ENCODE measurements at regions not wholly inside any gene's neighbourhood (a gene's known extent, or its start where the extent isn't known, plus 50 kb on each side); places are given as distances from the start of the nearest gene placed in this dataset.

DNA sequence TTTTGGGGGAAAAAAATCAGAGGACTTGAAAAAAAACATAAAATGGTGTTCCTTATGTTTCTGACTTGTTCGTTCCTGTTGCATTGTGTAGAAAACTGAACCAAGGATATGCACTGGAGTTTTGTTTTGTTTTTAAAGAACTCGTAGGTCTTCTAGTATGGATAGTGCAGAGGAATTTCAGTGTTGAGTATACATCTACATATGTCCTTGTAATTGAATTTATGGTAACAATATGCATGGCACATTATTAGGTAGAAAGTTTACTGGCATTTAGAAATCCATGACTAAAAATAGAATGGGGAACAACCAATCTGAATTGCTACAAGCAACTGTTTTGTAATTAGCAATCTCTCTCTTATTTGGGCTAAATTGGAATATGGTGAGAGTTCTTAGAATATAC is 188.3 kb upstream of the ZRANB2 start:
- DNase-seq (ENCODE audit: low read depth): no peak
- TF ChIP-seq, protein P1, sequence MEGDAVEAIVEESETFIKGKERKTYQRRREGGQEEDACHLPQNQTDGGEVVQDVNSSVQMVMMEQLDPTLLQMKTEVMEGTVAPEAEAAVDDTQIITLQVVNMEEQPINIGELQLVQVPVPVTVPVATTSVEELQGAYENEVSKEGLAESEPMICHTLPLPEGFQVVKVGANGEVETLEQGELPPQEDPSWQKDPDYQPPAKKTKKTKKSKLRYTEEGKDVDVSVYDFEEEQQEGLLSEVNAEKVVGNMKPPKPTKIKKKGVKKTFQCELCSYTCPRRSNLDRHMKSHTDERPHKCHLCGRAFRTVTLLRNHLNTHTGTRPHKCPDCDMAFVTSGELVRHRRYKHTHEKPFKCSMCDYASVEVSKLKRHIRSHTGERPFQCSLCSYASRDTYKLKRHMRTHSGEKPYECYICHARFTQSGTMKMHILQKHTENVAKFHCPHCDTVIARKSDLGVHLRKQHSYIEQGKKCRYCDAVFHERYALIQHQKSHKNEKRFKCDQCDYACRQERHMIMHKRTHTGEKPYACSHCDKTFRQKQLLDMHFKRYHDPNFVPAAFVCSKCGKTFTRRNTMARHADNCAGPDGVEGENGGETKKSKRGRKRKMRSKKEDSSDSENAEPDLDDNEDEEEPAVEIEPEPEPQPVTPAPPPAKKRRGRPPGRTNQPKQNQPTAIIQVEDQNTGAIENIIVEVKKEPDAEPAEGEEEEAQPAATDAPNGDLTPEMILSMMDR (IDR thresholded peaks at IDR 0.05; ENCODE audit: insufficient read depth, low read depth, low read length, missing control alignments): no peak
- no peak overlapping the region for H3K4me3 ChIP-seq (ENCODE audit: low read depth, low read length)

DNA sequence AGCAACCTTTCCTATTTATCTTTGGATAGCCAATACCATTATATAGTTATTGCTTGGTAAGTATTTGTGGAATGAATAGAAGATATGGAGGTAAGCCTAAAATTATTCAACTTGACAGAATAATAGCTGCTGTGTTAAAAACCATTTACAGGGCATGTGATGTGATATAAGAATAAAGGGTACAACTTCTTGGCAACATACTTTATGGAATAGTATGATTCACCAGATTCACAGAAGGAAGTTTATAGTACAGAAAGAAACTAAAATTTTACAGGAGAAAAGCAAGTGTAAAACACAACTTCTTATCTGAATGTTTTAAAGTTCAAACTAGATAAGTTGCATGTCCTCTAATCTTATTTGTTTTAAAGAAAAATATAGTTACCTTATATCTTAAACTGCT is 186.4 kb upstream of the ZRANB2 start:
- TF ChIP-seq, protein P1 (IDR thresholded peaks at IDR 0.05; ENCODE audit: insufficient read depth, low read depth, low read length, missing control alignments): no peak
- no peak overlapping the region for H3K4me3 ChIP-seq (ENCODE audit: low read depth, low read length)
- no peak for DNase-seq (ENCODE audit: low read depth)

DNA sequence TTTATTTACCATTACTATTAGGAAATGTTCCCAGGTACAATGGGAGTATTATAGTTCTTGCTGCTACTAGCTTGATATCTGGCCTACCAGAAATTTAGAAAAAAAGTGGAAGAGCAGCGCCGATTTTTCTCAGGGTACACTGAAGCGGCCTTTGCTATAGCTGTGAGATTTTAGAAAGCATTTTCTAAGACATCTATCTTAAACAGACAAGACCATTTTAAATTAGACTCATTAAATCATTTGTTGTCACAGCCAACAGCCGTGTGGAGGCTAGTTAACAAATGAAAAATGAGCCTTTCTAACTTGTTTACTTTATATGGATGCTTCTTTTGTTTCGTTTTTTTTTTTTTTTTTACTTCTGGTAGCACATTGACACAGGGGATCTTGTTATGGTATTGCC is 183.2 kb upstream of the ZRANB2 start:
- TF ChIP-seq, protein P1 (IDR thresholded peaks at IDR 0.05; ENCODE audit: insufficient read depth, low read depth, low read length, missing control alignments): no peak
- H3K4me3 ChIP-seq (ENCODE audit: low read depth, low read length): no peak overlapping the region
- no peak for DNase-seq (ENCODE audit: low read depth)

DNA sequence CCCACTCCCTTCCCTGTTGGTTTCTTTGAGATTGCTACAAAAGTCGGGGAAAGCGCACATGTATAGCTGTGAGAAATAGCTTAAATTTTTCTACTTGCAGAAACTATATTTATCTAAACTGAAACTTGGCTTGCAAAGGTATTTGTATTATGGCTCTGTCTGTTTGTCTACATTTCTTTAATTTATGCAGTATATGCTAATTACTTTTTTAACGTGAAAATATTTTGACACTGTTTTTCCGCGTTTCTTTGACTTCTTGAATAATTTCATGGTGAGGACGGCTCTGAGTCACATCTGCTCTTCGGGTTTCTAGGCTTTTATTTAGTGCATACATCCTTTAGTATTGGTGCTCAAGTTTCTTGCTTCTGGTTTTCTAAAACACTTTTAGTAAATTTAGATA is 182.1 kb upstream of the ZRANB2 start:
- no peak for DNase-seq (ENCODE audit: low read depth)
- TF ChIP-seq, protein P1 (IDR thresholded peaks at IDR 0.05; ENCODE audit: insufficient read depth, low read depth, low read length, missing control alignments): no peak
- no peak overlapping the region for H3K4me3 ChIP-seq (ENCODE audit: low read depth, low read length)

DNA sequence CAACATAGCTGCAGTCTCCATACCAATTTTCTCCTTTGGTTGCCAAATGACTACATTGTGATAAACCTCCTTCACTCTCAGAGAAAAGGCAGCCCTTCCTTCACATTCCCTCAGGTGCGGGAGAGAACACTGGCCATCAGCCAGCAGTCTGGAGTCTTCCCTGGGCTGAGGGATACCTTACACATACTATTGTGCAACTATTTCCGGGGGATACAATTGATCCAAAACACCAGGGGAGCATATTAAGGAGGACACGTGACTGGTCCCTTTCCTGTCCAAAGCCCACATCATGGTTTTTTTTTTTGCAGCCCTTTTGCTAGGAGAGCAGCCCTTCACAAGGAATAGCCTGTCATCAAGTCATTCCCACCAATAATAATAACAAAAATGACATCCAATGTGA is 172.1 kb upstream of the ZRANB2 start:
- no peak overlapping the region for H3K4me3 ChIP-seq (ENCODE audit: low read depth, low read length)
- TF ChIP-seq, protein P1 (IDR thresholded peaks at IDR 0.05; ENCODE audit: insufficient read depth, low read depth, low read length, missing control alignments): no peak
- DNase-seq (ENCODE audit: low read depth): no peak

DNA sequence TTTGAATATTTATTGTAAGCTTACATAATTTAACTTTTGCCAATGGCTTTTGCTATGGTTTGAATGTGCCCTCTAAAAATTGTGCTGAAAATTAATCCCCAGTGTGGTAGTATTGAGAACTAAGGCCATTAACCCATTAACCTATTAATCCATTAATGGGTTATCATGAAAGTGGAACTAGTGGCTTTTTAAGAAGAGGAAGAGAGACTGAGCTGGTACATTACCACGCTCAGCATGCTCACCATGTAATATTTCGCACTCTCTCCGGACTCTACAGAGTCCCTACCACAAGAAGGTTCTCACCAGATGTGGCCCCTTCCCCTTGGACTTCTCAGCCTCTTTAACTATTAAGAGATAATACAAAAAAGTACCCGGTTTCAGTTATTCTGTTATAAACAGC is 164.4 kb upstream of the ZRANB2 start:
- no peak overlapping the region for H3K4me3 ChIP-seq (ENCODE audit: low read depth, low read length)
- TF ChIP-seq, protein P1 (IDR thresholded peaks at IDR 0.05; ENCODE audit: insufficient read depth, low read depth, low read length, missing control alignments): no peak
- DNase-seq (ENCODE audit: low read depth): no peak

DNA sequence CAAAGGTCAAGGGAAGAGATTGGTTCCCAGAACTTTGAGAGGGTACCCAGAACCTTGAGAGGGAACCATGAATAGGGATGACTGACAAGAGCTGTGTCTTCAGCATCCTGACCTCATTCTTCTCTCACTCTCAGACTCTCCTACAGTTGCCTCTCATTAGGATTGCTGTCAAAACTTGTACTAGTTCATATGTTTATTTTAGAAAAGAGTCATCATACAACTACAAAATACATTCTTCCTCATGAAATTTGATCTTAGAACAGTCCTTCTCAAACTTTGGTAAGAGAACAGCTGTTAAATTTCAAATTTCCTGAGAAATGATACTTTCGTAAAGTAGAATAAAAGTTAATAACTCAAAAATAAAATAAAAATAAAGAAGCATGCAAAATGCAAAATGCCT is 161.4 kb upstream of the ZRANB2 start:
- TF ChIP-seq, protein P1 (IDR thresholded peaks at IDR 0.05; ENCODE audit: insufficient read depth, low read depth, low read length, missing control alignments): no peak
- no peak for DNase-seq (ENCODE audit: low read depth)
- H3K4me3 ChIP-seq (ENCODE audit: low read depth, low read length): no peak overlapping the region
